ENCODE measurements at regions not wholly inside any gene's neighbourhood (a gene's known extent, or its start where the extent isn't known, plus 50 kb on each side); places are given as distances from the start of the nearest gene placed in this dataset.

- no peak for TF ChIP-seq NFE2L2 (conservative IDR thresholded peaks at IDR 0.05; ENCODE audit: low read length)
- no peak for TF ChIP-seq MAZ (IDR thresholded peaks at IDR 0.05; ENCODE audit: borderline replicate concordance, low read depth, low read length)
- TF ChIP-seq CBX8 (IDR thresholded peaks at IDR 0.05) = no peak
- no peak for TF ChIP-seq SREBF2 (IDR thresholded peaks at IDR 0.05)
- TF ChIP-seq, protein P1, sequence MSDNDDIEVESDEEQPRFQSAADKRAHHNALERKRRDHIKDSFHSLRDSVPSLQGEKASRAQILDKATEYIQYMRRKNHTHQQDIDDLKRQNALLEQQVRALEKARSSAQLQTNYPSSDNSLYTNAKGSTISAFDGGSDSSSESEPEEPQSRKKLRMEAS (IDR thresholded peaks at IDR 0.05) = no peak
- TF ChIP-seq KDM1A (IDR thresholded peaks at IDR 0.05; ENCODE audit: low read depth) = no peak
- no peak for TF ChIP-seq HOXB13 (CRISPR knock-in tag; IDR thresholded peaks at IDR 0.05; ENCODE audit: low read depth)
- no peak for TF ChIP-seq ZNF302 (CRISPR knock-in tag; IDR thresholded peaks at IDR 0.05)
- TF ChIP-seq NR3C1 (IDR thresholded peaks at IDR 0.05) = no peak
- H3K4me2 ChIP-seq = no peak overlapping the region
- POLR2A ChIA-PET = no interaction called here
- H3K4me3 ChIP-seq = no peak overlapping the region
- CTCF ChIA-PET = interaction anchor here (1.0 to 1.6 kb wide), 2 partner anchors 35 to 67 kb away, joined by 3 to 4 read pairs; no protein-coding TSS in a partner anchor
- peak overlapping the region; percentile 86 to 89 for H3K27ac ChIP-seq
- H3K9me3 ChIP-seq = no peaks in the 10 kb centered on the region
- FAIRE-seq = no peak
- peaks cover 69% of the 10 kb centered on the region for H3K4me1 ChIP-seq
- 86% methylated on average over 14 of the region's 14 CpGs for WGBS (ENCODE audit: missing lambda C conversion rate)
- ATAC-seq = no peak
- DNase-seq (ENCODE audit: low read depth in 1 of 2, low spot score in 1 of 2) = no peak
Observed at GRCh38 chr6:40960742-40961430, 78.1 kb downstream of the UNC5CL start.

- ChIA-PET CTCF (interaction anchor here (0.7 to 0.8 kb wide), 2 partner anchors 35 to 65 kb away, joined by 4 read pairs; no protein-coding TSS in a partner anchor), POLR2A (interaction anchor here (2.3 kb wide), 1 partner anchor 38 kb away, joined by 16 read pairs; no protein-coding TSS in a partner anchor)
- ATAC-seq (no peak), DNase-seq (ENCODE audit: low read depth in 1 of 2, low spot score in 1 of 2) (no peak), FAIRE-seq (no peak)
- Histone ChIP-seq H3K27ac (peak overlapping the region; percentile 86 to 89), H3K4me1 (peaks cover 70% of the 10 kb centered on the region), H3K4me2 (no peak overlapping the region), H3K4me3 (no peak overlapping the region), H3K9me3 (no peaks in the 10 kb centered on the region)
- no CpG with 5 or more reads among the region's 2 CpGs for WGBS (ENCODE audit: missing lambda C conversion rate)
- TF ChIP-seq MYC (IDR thresholded peaks at IDR 0.05; ENCODE audit: borderline replicate concordance, low read length) (no peak), RARB (CRISPR knock-in tag; IDR thresholded peaks at IDR 0.05) (no peak), KDM5A (IDR thresholded peaks at IDR 0.05) (no peak), NFE2L2 (conservative IDR thresholded peaks at IDR 0.05; ENCODE audit: low read length) (no peak), KDM1A (IDR thresholded peaks at IDR 0.05; ENCODE audit: low read depth) (no peak), SREBF2 (IDR thresholded peaks at IDR 0.05) (no peak), EHF (CRISPR knock-in tag; IDR thresholded peaks at IDR 0.05) (no peak), ZFP36 (IDR thresholded peaks at IDR 0.05; ENCODE audit: borderline replicate concordance, partially characterized antibody) (no peak), HEYL (CRISPR knock-in tag; IDR thresholded peaks at IDR 0.05) (no peak), POLR2A (IDR thresholded peaks at IDR 0.05; ENCODE audit: low read length) (no peak)
Observed at GRCh38 chr6:40959781-40960327, 79.2 kb downstream of the UNC5CL start.

GRCh38 chr6:40958738-40959137 lies 80.3 kb downstream of the UNC5CL start:
- peak overlapping the region; percentile 62 for H3K4me2 ChIP-seq
- H3K9me3 ChIP-seq = no peaks in the 10 kb centered on the region
- H3K4me3 ChIP-seq = no peak overlapping the region
- 33% methylated on average over 1 of the region's 1 CpG for WGBS (ENCODE audit: missing lambda C conversion rate)
- no peak for FAIRE-seq
- ATAC-seq = peak; percentile 21 to 42; a peak in 3 of 6 replicates
- DNase-seq (ENCODE audit: low read depth in 1 of 2, low spot score in 1 of 2) = no peak
- ChIA-PET POLR2A (interaction anchor here (1.5 to 2.3 kb wide), 2 partner anchors 39 to 65 kb away, joined by 4 to 16 read pairs; no protein-coding TSS in a partner anchor), CTCF (interaction anchor here (1.0 to 1.4 kb wide), 8 partner anchors 11 to 70 kb away, joined by 3 to 6 read pairs (median 3); no protein-coding TSS in a partner anchor)
- peak overlapping the region; percentile 86 to 89 for H3K27ac ChIP-seq
- no peak for TF ChIP-seq BCL3 (IDR thresholded peaks at IDR 0.05)
- no peak for TF ChIP-seq NR3C1 (IDR thresholded peaks at IDR 0.05)
- no peak for TF ChIP-seq CHD2 (IDR thresholded peaks at IDR 0.05; ENCODE audit: low read length, partially characterized antibody)
- TF ChIP-seq, protein P2, sequence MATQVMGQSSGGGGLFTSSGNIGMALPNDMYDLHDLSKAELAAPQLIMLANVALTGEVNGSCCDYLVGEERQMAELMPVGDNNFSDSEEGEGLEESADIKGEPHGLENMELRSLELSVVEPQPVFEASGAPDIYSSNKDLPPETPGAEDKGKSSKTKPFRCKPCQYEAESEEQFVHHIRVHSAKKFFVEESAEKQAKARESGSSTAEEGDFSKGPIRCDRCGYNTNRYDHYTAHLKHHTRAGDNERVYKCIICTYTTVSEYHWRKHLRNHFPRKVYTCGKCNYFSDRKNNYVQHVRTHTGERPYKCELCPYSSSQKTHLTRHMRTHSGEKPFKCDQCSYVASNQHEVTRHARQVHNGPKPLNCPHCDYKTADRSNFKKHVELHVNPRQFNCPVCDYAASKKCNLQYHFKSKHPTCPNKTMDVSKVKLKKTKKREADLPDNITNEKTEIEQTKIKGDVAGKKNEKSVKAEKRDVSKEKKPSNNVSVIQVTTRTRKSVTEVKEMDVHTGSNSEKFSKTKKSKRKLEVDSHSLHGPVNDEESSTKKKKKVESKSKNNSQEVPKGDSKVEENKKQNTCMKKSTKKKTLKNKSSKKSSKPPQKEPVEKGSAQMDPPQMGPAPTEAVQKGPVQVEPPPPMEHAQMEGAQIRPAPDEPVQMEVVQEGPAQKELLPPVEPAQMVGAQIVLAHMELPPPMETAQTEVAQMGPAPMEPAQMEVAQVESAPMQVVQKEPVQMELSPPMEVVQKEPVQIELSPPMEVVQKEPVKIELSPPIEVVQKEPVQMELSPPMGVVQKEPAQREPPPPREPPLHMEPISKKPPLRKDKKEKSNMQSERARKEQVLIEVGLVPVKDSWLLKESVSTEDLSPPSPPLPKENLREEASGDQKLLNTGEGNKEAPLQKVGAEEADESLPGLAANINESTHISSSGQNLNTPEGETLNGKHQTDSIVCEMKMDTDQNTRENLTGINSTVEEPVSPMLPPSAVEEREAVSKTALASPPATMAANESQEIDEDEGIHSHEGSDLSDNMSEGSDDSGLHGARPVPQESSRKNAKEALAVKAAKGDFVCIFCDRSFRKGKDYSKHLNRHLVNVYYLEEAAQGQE (IDR thresholded peaks at IDR 0.05) = no peak
- TF ChIP-seq ZFP36 (IDR thresholded peaks at IDR 0.05; ENCODE audit: borderline replicate concordance, partially characterized antibody) = no peak
- no peak for TF ChIP-seq KDM5A (IDR thresholded peaks at IDR 0.05)
- H3K4me1 ChIP-seq = peaks cover 70% of the 10 kb centered on the region
